H1 (cell line): ENCODE measurements at regions not wholly inside any gene's neighbourhood (a gene's known extent, or its start where the extent isn't known, plus 50 kb on each side); places are given as distances from the start of the nearest gene placed in this dataset.

Experiments used
- CTCF ChIA-PET: fragments of 300-600 bp; sonication (Branson Sonifier 250); formaldehyde crosslinking; loops from one replicate; lab custom pipeline; 2021; ENCODE audit not compliant: partially characterized antibody; lab: Charles Lee
- POLR2A ChIA-PET: fragments of 300-600 bp; sonication (Branson Sonifier 250); formaldehyde crosslinking; loops from one replicate; lab custom pipeline; 2021; ENCODE audit warnings: inconsistent platforms; ENCODE audit not compliant: partially characterized antibody; lab: Charles Lee
- DNase-seq, 2 experiments: peaks; one replicate each; pipeline versions ENCODE4 v3.0.0 to v3.0.0-alpha.2; 2010 to 2022; ENCODE audit warnings: low spot score in 2 of 2, low read depth in 1 of 2, mixed read lengths in 1 of 2
- FAIRE-seq: peaks from 2 replicates; lab custom pipeline; 2011; peaks lifted over from hg19 to GRCh38; lab: Jason Lieb, UNC
- H2AFZ ChIP-seq: 2 replicates; pipeline ENCODE4 v1.8.1; 2012; ENCODE audit warnings: low read length, inconsistent platforms
- H2AK5ac ChIP-seq: 2 replicates; pipeline ENCODE4 v1.6.1; 2013; ENCODE audit warnings: low read depth, low read length
- H2BK120ac ChIP-seq: replicated peaks from 2 replicates; pipeline ENCODE3; 2013; ENCODE audit warnings: low read depth, low read length, inconsistent platforms
- H2BK12ac ChIP-seq: 2 replicates; pipeline ENCODE4 v1.6.1; 2013; ENCODE audit warnings: low read depth, low read length
- H2BK15ac ChIP-seq: 2 replicates; pipeline ENCODE4 v1.6.1; 2013; ENCODE audit warnings: low read length
- H2BK20ac ChIP-seq: 2 replicates; pipeline ENCODE4 v1.6.1; 2013; ENCODE audit warnings: low read length
- H2BK5ac ChIP-seq: 2 replicates; pipeline ENCODE4 v1.6.1; 2013; ENCODE audit warnings: low read depth, low read length
- H3K14ac ChIP-seq: 2 replicates; pipeline ENCODE4 v1.6.1; 2013; ENCODE audit warnings: inconsistent platforms; ENCODE audit not compliant: insufficient read length
- H3K18ac ChIP-seq: 2 replicates; pipeline ENCODE4 v1.6.1; 2013; ENCODE audit warnings: low read length; ENCODE audit errors: extremely low read depth
- H3K23ac ChIP-seq: 2 replicates; pipeline ENCODE4 v1.6.1; 2013; ENCODE audit warnings: inconsistent platforms; ENCODE audit not compliant: insufficient read length
- H3K23me2 ChIP-seq: 2 replicates; pipeline ENCODE4 v1.6.1; 2013; ENCODE audit warnings: low read depth, low read length
- H3K27ac ChIP-seq: 2 replicates; pipeline ENCODE4 v1.6.1; 2011; ENCODE audit warnings: low read depth, low read length, inconsistent platforms
- H3K27me3 ChIP-seq, 4 experiments: replicated peaks in 1 of 4; 1 replicate in 1 of 4; 2 replicates in 3 of 4; pipeline versions ENCODE4 v1.6.1 to v1.8.1; 2011 to 2013; ENCODE audit warnings: low read length in 3 of 4, mild to moderate bottlenecking in 3 of 4, inconsistent platforms in 2 of 4, mixed read lengths in 2 of 4, moderate library complexity in 1 of 4; ENCODE audit not compliant: control insufficient read depth in 3 of 4, insufficient read depth in 3 of 4; ENCODE audit errors: extremely low read depth in 1 of 4
- H3K36me3 ChIP-seq, 4 experiments: 2 replicates each; pipeline versions ENCODE4 v1.6.1 to v1.8.1; 2011 to 2013; ENCODE audit warnings: mild to moderate bottlenecking in 4 of 4, low read length in 3 of 4, moderate library complexity in 2 of 4, control low read depth in 1 of 4, inconsistent platforms in 1 of 4; ENCODE audit not compliant: insufficient read depth in 4 of 4, control insufficient read depth in 2 of 4
- H3K4ac ChIP-seq: replicated peaks from 2 replicates; pipeline ENCODE3; 2013; ENCODE audit warnings: low read length, low read depth, mixed read lengths, inconsistent platforms; ENCODE audit not compliant: insufficient read length
- H3K4me1 ChIP-seq, 4 experiments: replicated peaks in 1 of 4; 1 replicate in 1 of 4; 2 replicates in 3 of 4; pipeline versions ENCODE4 v1.6.1 to v1.8.1; 2011 to 2013; ENCODE audit warnings: low read length in 3 of 4, inconsistent platforms in 2 of 4, mixed read lengths in 1 of 4; ENCODE audit not compliant: insufficient read depth in 4 of 4, control insufficient read depth in 3 of 4
- H3K4me2 ChIP-seq, 2 experiments: 2 replicates each; pipeline versions ENCODE4 v1.6.1 to v1.8.1; 2011 to 2013; ENCODE audit warnings: low read depth in 2 of 2, low read length in 2 of 2, control low read depth in 1 of 2, inconsistent platforms in 1 of 2, mild to moderate bottlenecking in 1 of 2; ENCODE audit not compliant: insufficient read depth in 1 of 2
- H3K4me3 ChIP-seq, 4 experiments: fragments of 200-600, 300-600 bp in 1 of 4; sonication (generic), shearing (Covaris generic), sonication (Bioruptor Twin) in 1 of 4; 2 replicates each; pipeline versions ENCODE4 v1.5.1 to v1.8.1; 2011 to 2016; ENCODE audit warnings: low read length in 4 of 4, low read depth in 3 of 4, control low read depth in 2 of 4, inconsistent platforms in 2 of 4, mild to moderate bottlenecking in 2 of 4, mixed read lengths in 1 of 4, moderate library complexity in 1 of 4; ENCODE audit not compliant: insufficient read depth in 2 of 4; ENCODE audit errors: extremely low read depth in 1 of 4
- H3K56ac ChIP-seq: replicated peaks from 2 replicates; pipeline ENCODE3; 2013; ENCODE audit warnings: low read depth, mild to moderate bottlenecking, mixed read lengths, low read length, inconsistent platforms; ENCODE audit not compliant: insufficient read length
- H3K79me1 ChIP-seq: 2 replicates; pipeline ENCODE4 v1.6.1; 2013; ENCODE audit warnings: low read depth, low read length, control low read depth
- H3K79me2 ChIP-seq, 2 experiments: 2 replicates each; pipeline versions ENCODE4 v1.6.1 to v1.8.1; 2012 to 2013; ENCODE audit warnings: low read length in 2 of 2, mild to moderate bottlenecking in 2 of 2, inconsistent platforms in 1 of 2; ENCODE audit not compliant: insufficient read depth in 2 of 2, control insufficient read depth in 1 of 2
- H3K9ac ChIP-seq, 4 experiments: replicated peaks in 1 of 4; 1 replicate in 1 of 4; 2 replicates in 3 of 4; pipeline versions ENCODE4 v1.6.1 to v1.8.1; 2011 to 2013; ENCODE audit warnings: low read depth in 3 of 4, low read length in 3 of 4, control low read depth in 2 of 4, mild to moderate bottlenecking in 2 of 4, moderate library complexity in 2 of 4, inconsistent platforms in 1 of 4; ENCODE audit errors: extremely low read depth in 1 of 4
- H3K9me3 ChIP-seq, 2 experiments: 2 replicates each; pipeline versions ENCODE4 v1.6.1 to v1.8.1; 2012 to 2013; ENCODE audit warnings: mild to moderate bottlenecking in 2 of 2, moderate library complexity in 2 of 2, control low read depth in 1 of 2, inconsistent platforms in 1 of 2, low read depth in 1 of 2, low read length in 1 of 2, mixed read lengths in 1 of 2; ENCODE audit not compliant: insufficient read depth in 2 of 2
- H4K20me1 ChIP-seq, 2 experiments: replicated peaks in 1 of 2; 2 replicates each; pipeline versions ENCODE3 to v1.8.1; 2011 to 2013; ENCODE audit warnings: inconsistent platforms in 2 of 2, low read length in 2 of 2, mild to moderate bottlenecking in 1 of 2; ENCODE audit not compliant: insufficient read depth in 2 of 2, control insufficient read depth in 1 of 2
- H4K5ac ChIP-seq: 2 replicates; pipeline ENCODE4 v1.6.1; 2013; ENCODE audit warnings: low read length, low read depth, mixed read lengths, inconsistent platforms; ENCODE audit not compliant: insufficient read length
- H4K8ac ChIP-seq: 2 replicates; pipeline ENCODE4 v1.8.0; 2013; ENCODE audit warnings: mild to moderate bottlenecking, moderate library complexity, low read length, inconsistent platforms; ENCODE audit not compliant: insufficient read depth; ENCODE audit errors: extremely low read depth
- H4K91ac ChIP-seq: replicated peaks from 2 replicates; pipeline ENCODE3; 2013; ENCODE audit warnings: low read length, mixed read lengths, inconsistent platforms; ENCODE audit not compliant: insufficient read length
- BRCA1 ChIP-seq: IDR thresholded peaks from 2 replicates; pipeline ENCODE4 v1.6.1; 2012; ENCODE audit warnings: low read depth, low read length, improper control_type of control experiment
- CHD2 ChIP-seq: IDR thresholded peaks from 2 replicates; pipeline ENCODE4 v1.6.1; 2012; ENCODE audit warnings: low read length, improper control_type of control experiment
- EGR1 ChIP-seq: IDR thresholded peaks from 2 replicates; pipeline ENCODE4 v1.6.1; 2011; ENCODE audit warnings: low read depth, low read length, borderline replicate concordance
- EP300 ChIP-seq, 2 experiments: IDR thresholded peaks; 1 replicate in 1 of 2; 2 replicates in 1 of 2; pipeline ENCODE4 v1.6.1; 2011 to 2012; ENCODE audit warnings: low read depth in 2 of 2, low read length in 2 of 2, mild to moderate bottlenecking in 2 of 2, borderline replicate concordance in 1 of 2, inconsistent platforms in 1 of 2, moderate library complexity in 1 of 2
- FOSL1 ChIP-seq: IDR thresholded peaks from 2 replicates; pipeline ENCODE4 v1.6.1; 2011; ENCODE audit warnings: mild to moderate bottlenecking, low read depth, low read length, moderate library complexity; ENCODE audit not compliant: insufficient read depth
- GABPA ChIP-seq: IDR thresholded peaks from 2 replicates; pipeline ENCODE4 v1.6.1; 2011; ENCODE audit warnings: mild to moderate bottlenecking, low read length, moderate library complexity, borderline replicate concordance; ENCODE audit not compliant: insufficient read depth
- RNF2 ChIP-seq: fragments of 200-900, 300-1000 bp; sonication (generic); IDR thresholded peaks from 2 replicates; pipeline ENCODE4 v1.7.1; 2016; ENCODE audit warnings: borderline replicate concordance, low read depth, mild to moderate bottlenecking, antibody characterized with exemption, low read length; ENCODE audit not compliant: poor library complexity, severe bottlenecking; ENCODE audit errors: missing control alignments
- SIX5 ChIP-seq: IDR thresholded peaks from 2 replicates; pipeline ENCODE4 v1.6.1; 2011; ENCODE audit warnings: mild to moderate bottlenecking, low read depth, low read length
- TBP ChIP-seq: IDR thresholded peaks from 2 replicates; pipeline ENCODE4 v1.6.1; 2011; ENCODE audit warnings: low read depth, low read length, improper control_type of control experiment
- TCF12 ChIP-seq: IDR thresholded peaks from 2 replicates; pipeline ENCODE4 v1.6.1; 2011; ENCODE audit warnings: low read depth, mild to moderate bottlenecking, low read length
- WGBS, 2 experiments: shearing (Covaris generic) in 1 of 2; methylation state at CpG; one replicate each; pipeline versions ENCODE4 v1.1.6 to v1.1.7; 2013 to 2015; ENCODE audit warnings: low lambda C conversion rate in 2 of 2, mixed read lengths in 2 of 2, inconsistent platforms in 1 of 2, low coverage in 1 of 2, missing lambda C conversion rate in 1 of 2; ENCODE audit not compliant: insufficient replicate concordance in 2 of 2, insufficient coverage in 1 of 2, insufficient read length in 1 of 2; ENCODE audit errors: extremely low coverage in 1 of 2, missing lambda C conversion rate in 1 of 2; 5-methylcytosine and 5-hydroxymethylcytosine counted together

DNA sequence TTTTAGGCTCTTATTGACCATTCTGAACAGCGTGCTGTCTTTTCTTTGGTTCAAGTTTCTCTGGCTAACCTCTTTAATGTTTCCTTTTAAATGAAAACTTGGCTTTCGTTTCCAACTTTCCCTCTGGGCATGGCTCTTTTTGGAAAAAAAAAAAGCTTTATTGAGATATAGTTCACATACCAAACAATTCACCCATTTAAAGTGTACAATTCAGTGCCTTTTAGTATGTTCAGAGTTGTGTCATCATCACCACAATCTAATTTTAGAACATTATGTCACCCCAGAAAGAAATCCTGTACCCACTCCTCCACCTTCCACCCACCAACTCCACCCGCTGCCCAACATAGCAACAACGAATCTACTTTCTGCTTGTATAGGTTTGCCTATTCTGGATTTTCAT is 322.4 kb downstream of the ADCYAP1 start:
- H3K36me3 ChIP-seq, result no peaks in the 10 kb centered on the region
- FAIRE-seq (no peak), DNase-seq (no peak)
- H3K23ac ChIP-seq, result no peak overlapping the region
- H3K9ac ChIP-seq, result no peak overlapping the region
- H3K9me3 ChIP-seq, result no peaks in the 10 kb centered on the region
- ChIA-PET CTCF (no interaction called here), POLR2A (no interaction called here)
- H4K91ac ChIP-seq, result no peak overlapping the region
- H2BK15ac ChIP-seq, result no peak overlapping the region
- H3K23me2 ChIP-seq, result no peaks in the 10 kb centered on the region
- no peak overlapping the region for H3K4me3 ChIP-seq
- H3K18ac ChIP-seq, result no peak overlapping the region
- H3K56ac ChIP-seq, result no peak overlapping the region
- no peak overlapping the region for H4K8ac ChIP-seq
- H3K27me3 ChIP-seq, result no peaks in the 10 kb centered on the region
- no peak overlapping the region for H3K27ac ChIP-seq
- no peak overlapping the region for H2BK20ac ChIP-seq
- no peak overlapping the region for H2AFZ ChIP-seq
- no peak overlapping the region for H2BK12ac ChIP-seq
- H3K79me1 ChIP-seq, result no peaks in the 10 kb centered on the region
- no peak for TF ChIP-seq CHD2
- TF ChIP-seq BRCA1, result no peak
- no peak for TF ChIP-seq RNF2
- TF ChIP-seq GABPA, result no peak
- TF ChIP-seq SIX5, result no peak
- no peak for TF ChIP-seq EGR1
- TF ChIP-seq EP300 (IDR thresholded peaks at IDR 0.05; ENCODE audit: borderline replicate concordance in 1 of 2, low read depth in 2 of 2, low read length in 2 of 2), result no peak
- no peak for TF ChIP-seq TCF12
- TF ChIP-seq TBP, result no peak
- no peak for TF ChIP-seq FOSL1
- no peak overlapping the region for H4K5ac ChIP-seq
- no peak overlapping the region for H2BK120ac ChIP-seq
- no peaks in the 10 kb centered on the region for H4K20me1 ChIP-seq
- WGBS, 2 experiments, result 90% methylated on average over 4 of the region's 4 CpGs; no CpG with 5 or more reads in 1 of the 2 experiments
- H3K14ac ChIP-seq, result no peak overlapping the region
- no peaks in the 10 kb centered on the region for H3K79me2 ChIP-seq
- H3K4me1 ChIP-seq, result no peaks in the 10 kb centered on the region
- no peak overlapping the region for H3K4ac ChIP-seq
- no peak overlapping the region for H2BK5ac ChIP-seq
- H3K4me2 ChIP-seq, result no peak overlapping the region
- H2AK5ac ChIP-seq, result no peak overlapping the region
